Right lobe of liver (tissue), 4 donors: ENCODE measurements at regions not wholly inside any gene's neighbourhood (a gene's known extent, or its start where the extent isn't known, plus 50 kb on each side); places are given as distances from the start of the nearest gene placed in this dataset.

Experiments used
- CTCF ChIP-seq, 4 donors: fragments of 200-600 bp in 3 of 4; fragments of 450-650 bp in 1 of 4; IDR thresholded peaks; one replicate each; pipeline versions ENCODE4 v1.5.1 to v1.8.0; 2016 to 2022; ENCODE audit warnings: antibody characterized with exemption in 4 of 4, mild to moderate bottlenecking in 2 of 4
- POLR2A ChIP-seq: fragments of 450-650 bp; IDR thresholded peaks from one replicate; pipeline ENCODE4 v1.6.1; 2017; ENCODE audit warnings: antibody characterized with exemption, mild to moderate bottlenecking
- donor health status: DM: no; HTN: no; CAD: no.
- donor health status: DM: no; HTN: no; CAD: no.
- donor health status: DM: no; HTN: yes; CAD: no.

GRCh38 chr10:3999642-4000041, 214.6 kb upstream of the KLF6 start:
- TF ChIP-seq CTCF (IDR thresholded peaks at IDR 0.05) (no peak), POLR2A (no peak)
